GM12892 (cell line): ENCODE measurements at regions not wholly inside any gene's neighbourhood (a gene's known extent, or its start where the extent isn't known, plus 50 kb on each side); places are given as distances from the start of the nearest gene placed in this dataset.

ENCODE experiments used
- POLR2A ChIP-seq: IDR thresholded peaks from 2 replicates; pipeline ENCODE4 v1.6.1; 2011; ENCODE audit warnings: low read depth, low read length, control low read depth
- POLR2AphosphoS5 ChIP-seq: IDR thresholded peaks from 2 replicates; pipeline ENCODE4 v1.6.1; 2011; ENCODE audit warnings: low read depth, low read length, control low read depth

- TF ChIP-seq POLR2AphosphoS5 = no peak
- TF ChIP-seq POLR2A = no peak
These were observed 91.7 kb downstream of the CD24 start for GRCh38 chr6:106882601-106883518.
